SK-N-SH (cell line): ENCODE measurements at regions not wholly inside any gene's neighbourhood (a gene's known extent, or its start where the extent isn't known, plus 50 kb on each side); places are given as distances from the start of the nearest gene placed in this dataset.

Experiments
- CTCF ChIP-seq: fragments of 200-600 bp; sonication (generic); IDR thresholded peaks from 2 replicates; pipeline ENCODE4 v1.6.1; 2017; ENCODE audit warnings: antibody characterized with exemption, mild to moderate bottlenecking, moderate library complexity
- EZH2phosphoT487 ChIP-seq: fragments of 200-600 bp; sonication (generic); IDR thresholded peaks from 2 replicates; pipeline ENCODE4 v1.6.1; 2017; ENCODE audit warnings: low read depth, mixed run types, mild to moderate bottlenecking, antibody characterized with exemption, moderate library complexity, borderline replicate concordance
- JUND ChIP-seq: IDR thresholded peaks from 2 replicates; pipeline ENCODE4 v1.4.0; 2012
- POLR2AphosphoS5 ChIP-seq: IDR thresholded peaks from 2 replicates; pipeline ENCODE4 v1.6.1; 2012; ENCODE audit warnings: low read depth, low read length
- TAF1 ChIP-seq: IDR thresholded peaks from 2 replicates; pipeline ENCODE4 v1.6.1; 2012; ENCODE audit warnings: low read depth, mild to moderate bottlenecking, low read length, moderate library complexity, borderline replicate concordance
- YY1 ChIP-seq: IDR thresholded peaks from 2 replicates; pipeline ENCODE4 v1.4.0; 2012; ENCODE audit warnings: low read depth, mild to moderate bottlenecking

- TF ChIP-seq JUND (peak; percentile 23; the same call in 1 of the 2 replicates), YY1 (no peak), POLR2AphosphoS5 (no peak), TAF1 (no peak), CTCF (no peak), EZH2phosphoT487 (no peak)
These were observed 131.3 kb upstream of the ADRA1B start for GRCh38 chr5:159784993-159785392.
